K562 (cell line): ENCODE measurements at regions not wholly inside any gene's neighbourhood (a gene's known extent, or its start where the extent isn't known, plus 50 kb on each side); places are given as distances from the start of the nearest gene placed in this dataset.
"Not testable (repeated sequence)": the region's sequence is repeated elsewhere in the genome, so short reads cannot be mapped to it uniquely, and the experiment has no call there.

Experiments used
- ATAC-seq: fragments of 200-7000 bp; cut with Tn5 transposase; 3 replicates; pipeline ENCODE4 v1.9.1; 2020; ENCODE audit warnings: moderate library complexity
- BruUV-seq: library from RNA; stranded (reverse); fragments of 400-500 nt; replicated peaks from 2 replicates; lab custom pipeline; 2021; lab: Mats Ljungman, UMichigan
- CTCF ChIA-PET: fragments of 300-600 bp; formaldehyde crosslinking; extraction: SDS; loops from one replicate; lab custom pipeline; 2021; ENCODE audit warnings: low intra/inter-chr PET ratio; lab: Yijun Ruan, JAX
- POLR2A ChIA-PET: fragments of 300-600, 350-650 bp; sonication (Branson Sonifier 250); formaldehyde crosslinking; extraction: SDS; loops from one replicate; lab custom pipeline; 2021; ENCODE audit warnings: antibody characterized with exemption, inconsistent platforms; lab: Yijun Ruan, JAX
- DNase-seq, 4 experiments: peaks; one replicate each; pipeline versions ENCODE4 v3.0.0 to v3.0.0-alpha.2; 2011 to 2018; ENCODE audit warnings: low spot score in 3 of 4, mixed read lengths in 3 of 4; ENCODE audit errors: extremely low read depth in 1 of 4
- FAIRE-seq: peaks from 2 replicates; lab custom pipeline; 2011; peaks lifted over from hg19 to GRCh38; lab: Jason Lieb, UNC
- H2AFZ ChIP-seq: 2 replicates; pipeline ENCODE4 v1.6.0; 2011; ENCODE audit warnings: low read depth, low read length, control low read depth, inconsistent platforms
- H3K27ac ChIP-seq: fragments of 200-600 bp; 3 replicates; pipeline ENCODE4 v1.8.0; 2011; ENCODE audit warnings: low read depth, mild to moderate bottlenecking, control low read depth, inconsistent platforms, low read length, moderate library complexity, mixed read lengths; ENCODE audit errors: extremely low read depth
- H3K27me3 ChIP-seq, 2 experiments: fragments of 300-600 bp in 1 of 2; 2 replicates in 1 of 2; 3 replicates in 1 of 2; pipeline versions ENCODE4 v1.6.0 to v1.8.0; 2011; ENCODE audit warnings: inconsistent platforms in 2 of 2, low read length in 2 of 2, mild to moderate bottlenecking in 1 of 2, mixed read lengths in 1 of 2, moderate library complexity in 1 of 2; ENCODE audit not compliant: control insufficient read depth in 2 of 2, insufficient read depth in 2 of 2
- H3K36me3 ChIP-seq: fragments of 300-600 bp; 3 replicates; pipeline ENCODE4 v1.8.0; 2011; ENCODE audit warnings: mild to moderate bottlenecking, low read length, inconsistent platforms; ENCODE audit not compliant: control insufficient read depth, insufficient read depth
- H3K4me1 ChIP-seq, 2 experiments: fragments of 200-600 bp in 1 of 2; replicated peaks in 1 of 2; 2 replicates in 1 of 2; 3 replicates in 1 of 2; pipeline versions ENCODE4 v1.5.1 to v1.8.0; 2011; ENCODE audit warnings: inconsistent platforms in 2 of 2, low read length in 2 of 2, mild to moderate bottlenecking in 1 of 2, mixed read lengths in 1 of 2, moderate library complexity in 1 of 2; ENCODE audit not compliant: control insufficient read depth in 2 of 2, insufficient read depth in 2 of 2
- H3K4me2 ChIP-seq: 2 replicates; pipeline ENCODE4 v1.6.1; 2011; ENCODE audit warnings: low read length, control low read depth, inconsistent platforms, mixed read lengths; ENCODE audit not compliant: insufficient read depth
- H3K4me3 ChIP-seq: fragments of 200-600 bp; sonication (generic), shearing (Covaris generic); 2 replicates; pipeline ENCODE4 v1.5.1; 2016; ENCODE audit warnings: control low read depth, inconsistent platforms
- H3K79me2 ChIP-seq: fragments of 200-600 bp; 3 replicates; pipeline ENCODE4 v1.8.0; 2011; ENCODE audit warnings: low read length, inconsistent platforms; ENCODE audit not compliant: control insufficient read depth, insufficient read depth
- H3K9ac ChIP-seq, 2 experiments: 2 replicates each; pipeline versions ENCODE4 v1.6.0 to v1.6.1; 2011; ENCODE audit warnings: low read depth in 2 of 2, low read length in 2 of 2, control low read depth in 1 of 2, inconsistent platforms in 1 of 2, mild to moderate bottlenecking in 1 of 2, mixed read lengths in 1 of 2; ENCODE audit not compliant: insufficient read depth in 1 of 2
- H3K9me1 ChIP-seq: one replicate; pipeline ENCODE4 v1.6.0; 2011; ENCODE audit warnings: inconsistent platforms, mild to moderate bottlenecking, low read length, moderate library complexity; ENCODE audit not compliant: control insufficient read depth, insufficient read depth
- H3K9me3 ChIP-seq: replicated peaks from 2 replicates; pipeline ENCODE4 v1.5.1; 2011; ENCODE audit warnings: low read depth, low read length, inconsistent platforms; ENCODE audit not compliant: control insufficient read depth, insufficient read depth
- H4K20me1 ChIP-seq: replicated peaks from 2 replicates; pipeline ENCODE4 v1.6.1; 2011; ENCODE audit warnings: low read length, inconsistent platforms, mixed read lengths; ENCODE audit not compliant: control insufficient read depth, insufficient read depth
- LARP7 ChIP-seq: fragments of 450-650 bp; IDR thresholded peaks from 2 replicates; pipeline ENCODE4 v1.6.1; 2016
- WGBS: fragments of 100-300 bp; shearing (Covaris generic); methylation state at CpG from one replicate; pipeline ENCODE4 v1.1.6; 2016; ENCODE audit warnings: low coverage, mixed read lengths; ENCODE audit not compliant: insufficient coverage; ENCODE audit errors: missing lambda C conversion rate; 5-methylcytosine and 5-hydroxymethylcytosine counted together
- in situ Hi-C: fragments of 300-500 bp; cut with MboI; formaldehyde crosslinking; loops from 4 replicates; pipeline ENCODE4 v1.15.0; 2018; ENCODE audit warnings: inconsistent platforms, mixed read lengths
- intact Hi-C: fragments of 100-400 bp; cut with micrococcal nuclease; formaldehyde crosslinking; loops from 2 replicates; pipeline ENCODE4 v1.14.2; 2022

- BruUV-seq, H3K27ac ChIP-seq, H3K4me2 ChIP-seq, FAIRE-seq, POLR2A ChIA-PET, H3K36me3 ChIP-seq, H3K4me3 ChIP-seq, H3K9ac ChIP-seq, DNase-seq, H3K4me1 ChIP-seq, intact Hi-C loops, CTCF ChIA-PET, H4K20me1 ChIP-seq, H2AFZ ChIP-seq, H3K27me3 ChIP-seq, H3K79me2 ChIP-seq, in situ Hi-C loops, H3K9me1 ChIP-seq, ATAC-seq, H3K9me3 ChIP-seq: not testable (repeated sequence)
- under 1% methylated on average over 5 of the region's 7 CpGs for WGBS
Observed at GRCh38 chr9:110032532-110032931, 175.4 kb downstream of the C9orf152 start.

- POLR2A ChIA-PET: no interaction called here
- no peak for TF ChIP-seq LARP7
- CTCF ChIA-PET: no interaction called here
- H3K9ac ChIP-seq: no peak overlapping the region
- no peak overlapping the region for H3K27ac ChIP-seq
- no peak overlapping the region for H3K4me3 ChIP-seq
- no peaks in the 10 kb centered on the region for H4K20me1 ChIP-seq
- H3K4me1 ChIP-seq: no peaks in the 10 kb centered on the region
- no peaks in the 10 kb centered on the region for H3K36me3 ChIP-seq
- H2AFZ ChIP-seq: no peak overlapping the region
- in situ Hi-C loops: no loop called here
- WGBS: 0% methylated on average over 2 of the region's 2 CpGs
- FAIRE-seq (no peak), DNase-seq (no peak), ATAC-seq (no peak)
- H3K27me3 ChIP-seq: no peaks in the 10 kb centered on the region
- no TSS peak for BruUV-seq
- H3K79me2 ChIP-seq: no peaks in the 10 kb centered on the region
- H3K4me2 ChIP-seq: no peak overlapping the region
- H3K9me3 ChIP-seq: no peaks in the 10 kb centered on the region
- intact Hi-C loops: no loop called here
- H3K9me1 ChIP-seq: no peaks in the 10 kb centered on the region
Observed at GRCh38 chr9:110033869-110034268, 174.1 kb downstream of the C9orf152 start.
